GM21381 (cell line): ENCODE measurements at regions not wholly inside any gene's neighbourhood (a gene's known extent, or its start where the extent isn't known, plus 50 kb on each side); places are given as distances from the start of the nearest gene placed in this dataset.

Source experiments
- ATAC-seq: cut with Tn5 transposase; IDR thresholded peaks from one replicate; pipeline ENCODE4 v1.9.1; 2021; ENCODE audit warnings: mild to moderate bottlenecking, moderate library complexity; ENCODE audit not compliant: unreplicated experiment

GRCh38 chr1:198861636-198862035, 222.8 kb downstream of the PTPRC start:
- ATAC-seq, result no peak

GRCh38 chr1:198864695-198865094, 225.9 kb downstream of the PTPRC start:
- no peak for ATAC-seq

GRCh38 chr1:198865319-198865718, 226.5 kb downstream of the PTPRC start:
- no peak for ATAC-seq

- ATAC-seq, result no peak
Observed at GRCh38 chr1:198867182-198867581, 228.3 kb downstream of the PTPRC start.

- no peak for ATAC-seq
Observed at GRCh38 chr1:198873696-198874230, 234.9 kb downstream of the PTPRC start.

- ATAC-seq, result no peak
Observed at GRCh38 chr1:198876371-198876871, 237.6 kb downstream of the PTPRC start.

- ATAC-seq, result no peak
Observed at GRCh38 chr1:198878566-198878965, 239.7 kb downstream of the PTPRC start.

- ATAC-seq, result no peak
Observed at GRCh38 chr1:198879711-198880306, 241.0 kb downstream of the PTPRC start.

- no peak for ATAC-seq
Observed at GRCh38 chr1:198880397-198880796, 241.6 kb downstream of the PTPRC start.

GRCh38 chr1:198880818-198881597, 242.2 kb downstream of the PTPRC start:
- no peak for ATAC-seq

- no peak for ATAC-seq
Observed at GRCh38 chr1:198883184-198883583, 244.3 kb downstream of the PTPRC start.

- ATAC-seq, result no peak
Observed at GRCh38 chr1:198887866-198888265, 249.0 kb downstream of the PTPRC start.

GRCh38 chr1:198888379-198888943, 249.6 kb downstream of the PTPRC start:
- ATAC-seq, result no peak

- ATAC-seq, result no peak
Observed at GRCh38 chr1:198889101-198889500, 250.3 kb downstream of the PTPRC start.

GRCh38 chr1:198889749-198890148, 250.9 kb downstream of the PTPRC start:
- ATAC-seq, result no peak

GRCh38 chr1:198890214-198890930, 251.5 kb downstream of the PTPRC start:
- ATAC-seq, result no peak

- no peak for ATAC-seq
Observed at GRCh38 chr1:198892065-198892464, 253.2 kb downstream of the PTPRC start.

- no peak for ATAC-seq
Observed at GRCh38 chr1:198893141-198893540, 254.3 kb downstream of the PTPRC start.

- ATAC-seq, result no peak
Observed at GRCh38 chr1:198893763-198894444, 255.1 kb downstream of the PTPRC start.

GRCh38 chr1:198901266-198901665, 262.4 kb downstream of the PTPRC start:
- no peak for ATAC-seq

- no peak for ATAC-seq
Observed at GRCh38 chr1:198902655-198903054, 263.8 kb downstream of the PTPRC start.
